Effector memory CD4-positive, alpha-beta T cell (primary cell): ENCODE measurements at regions not wholly inside any gene's neighbourhood (a gene's known extent, or its start where the extent isn't known, plus 50 kb on each side); places are given as distances from the start of the nearest gene placed in this dataset.

Experiments used
- DNase-seq, 3 donors: peaks; one replicate each; pipeline ENCODE4 v3.0.0-alpha.2; 2020
- H3K27ac ChIP-seq: 2 replicates; pipeline ENCODE4 v1.7.0; 2013; ENCODE audit warnings: mild to moderate bottlenecking, low read length, moderate library complexity; ENCODE audit not compliant: insufficient read depth, poor library complexity, severe bottlenecking
- H3K27me3 ChIP-seq: replicated peaks from 2 replicates; pipeline ENCODE4 v1.7.0; 2013; ENCODE audit warnings: mild to moderate bottlenecking, low read length; ENCODE audit not compliant: insufficient read depth, control insufficient read depth, poor library complexity, severe bottlenecking
- H3K36me3 ChIP-seq: 2 replicates; pipeline ENCODE4 v1.7.0; 2013; ENCODE audit warnings: mild to moderate bottlenecking, low read length, moderate library complexity; ENCODE audit not compliant: control insufficient read depth, insufficient read depth
- H3K4me1 ChIP-seq: 2 replicates; pipeline ENCODE4 v1.7.0; 2013; ENCODE audit warnings: low read length, mild to moderate bottlenecking; ENCODE audit not compliant: control insufficient read depth, insufficient read depth, poor library complexity, severe bottlenecking
- H3K4me3 ChIP-seq: 2 replicates; pipeline ENCODE4 v1.7.0; 2013; ENCODE audit warnings: low read length, low read depth, mild to moderate bottlenecking; ENCODE audit not compliant: insufficient read depth, poor library complexity, severe bottlenecking
- H3K9me3 ChIP-seq: 2 replicates; pipeline ENCODE4 v1.7.0; 2013; ENCODE audit warnings: mild to moderate bottlenecking, low read length, moderate library complexity; ENCODE audit not compliant: control insufficient read depth

GRCh38 chr6:121759370-121759769 lies 323.9 kb downstream of the GJA1 start:
- no peaks in the 10 kb centered on the region for H3K27me3 ChIP-seq
- DNase-seq, result no peak
- no peaks in the 10 kb centered on the region for H3K36me3 ChIP-seq
- no peaks in the 10 kb centered on the region for H3K4me1 ChIP-seq
- H3K4me3 ChIP-seq, result no peak overlapping the region
- no peak overlapping the region for H3K27ac ChIP-seq
- H3K9me3 ChIP-seq, result no peaks in the 10 kb centered on the region

GRCh38 chr6:121760191-121760590 lies 324.7 kb downstream of the GJA1 start:
- Histone ChIP-seq H3K9me3 (no peaks in the 10 kb centered on the region), H3K36me3 (no peaks in the 10 kb centered on the region), H3K27me3 (no peaks in the 10 kb centered on the region), H3K27ac (no peak overlapping the region), H3K4me1 (no peaks in the 10 kb centered on the region), H3K4me3 (no peak overlapping the region)
- DNase-seq, result no peak

- H3K9me3 ChIP-seq, result no peaks in the 10 kb centered on the region
- H3K4me1 ChIP-seq, result no peaks in the 10 kb centered on the region
- H3K36me3 ChIP-seq, result no peaks in the 10 kb centered on the region
- no peak for DNase-seq
- H3K4me3 ChIP-seq, result no peak overlapping the region
- no peaks in the 10 kb centered on the region for H3K27me3 ChIP-seq
- no peak overlapping the region for H3K27ac ChIP-seq
Measured at GRCh38 chr6:121760745-121761144, 325.3 kb downstream of the GJA1 start.

GRCh38 chr6:121764493-121764892 lies 329.0 kb downstream of the GJA1 start:
- Histone ChIP-seq H3K9me3 (no peaks in the 10 kb centered on the region), H3K4me1 (no peaks in the 10 kb centered on the region), H3K4me3 (no peak overlapping the region), H3K27ac (no peak overlapping the region), H3K27me3 (no peaks in the 10 kb centered on the region), H3K36me3 (no peaks in the 10 kb centered on the region)
- no peak for DNase-seq

DNA sequence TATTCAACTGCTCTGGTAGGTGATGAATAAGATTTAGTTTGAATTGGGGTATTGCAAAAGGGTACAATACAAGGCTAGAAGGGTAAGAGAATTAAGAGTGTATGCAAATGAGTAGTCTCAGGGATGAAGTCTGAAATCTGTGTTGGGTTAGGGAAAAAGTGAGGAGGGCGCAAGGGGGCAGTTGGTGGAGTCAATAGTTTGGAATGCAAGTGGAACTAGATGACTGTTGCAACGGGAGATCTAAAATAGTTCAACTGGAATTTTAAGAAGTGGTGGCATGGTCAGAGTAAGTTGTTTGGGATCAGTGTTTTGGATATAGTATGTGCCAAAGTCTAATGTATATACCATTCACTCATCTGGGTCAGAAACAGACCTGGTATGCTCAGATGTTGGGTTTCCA lies 329.6 kb downstream of the GJA1 start:
- no peak overlapping the region for H3K4me3 ChIP-seq
- no peaks in the 10 kb centered on the region for H3K4me1 ChIP-seq
- no peak overlapping the region for H3K27ac ChIP-seq
- no peaks in the 10 kb centered on the region for H3K27me3 ChIP-seq
- no peaks in the 10 kb centered on the region for H3K36me3 ChIP-seq
- no peaks in the 10 kb centered on the region for H3K9me3 ChIP-seq
- DNase-seq, result no peak

GRCh38 chr6:121767211-121767610 lies 331.8 kb downstream of the GJA1 start:
- Histone ChIP-seq H3K27ac (no peak overlapping the region), H3K4me1 (no peaks in the 10 kb centered on the region), H3K36me3 (no peaks in the 10 kb centered on the region), H3K4me3 (no peak overlapping the region), H3K9me3 (no peaks in the 10 kb centered on the region), H3K27me3 (no peaks in the 10 kb centered on the region)
- DNase-seq, result no peak

DNA sequence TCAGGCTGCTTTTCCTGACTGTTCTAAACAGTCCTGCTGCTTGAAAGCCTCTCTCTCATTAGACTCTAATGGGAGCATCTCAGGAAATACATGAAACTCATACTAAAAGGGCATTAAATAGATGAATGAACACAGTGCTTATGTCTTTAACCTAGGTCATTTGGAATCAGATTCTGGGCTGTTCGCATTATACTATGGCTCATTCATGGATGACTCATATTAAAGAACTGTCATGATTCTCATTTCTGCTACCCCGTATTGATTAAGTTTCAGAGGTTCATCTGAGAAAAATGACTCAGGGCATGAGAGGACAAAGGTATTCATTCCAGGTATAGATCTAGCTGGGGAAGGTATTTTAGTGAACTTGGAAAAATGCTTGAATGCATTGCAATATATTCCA lies 335.5 kb downstream of the GJA1 start:
- no peaks in the 10 kb centered on the region for H3K36me3 ChIP-seq
- no peaks in the 10 kb centered on the region for H3K4me1 ChIP-seq
- no peaks in the 10 kb centered on the region for H3K27me3 ChIP-seq
- no peak overlapping the region for H3K27ac ChIP-seq
- H3K9me3 ChIP-seq, result no peaks in the 10 kb centered on the region
- no peak overlapping the region for H3K4me3 ChIP-seq
- no peak for DNase-seq

DNA sequence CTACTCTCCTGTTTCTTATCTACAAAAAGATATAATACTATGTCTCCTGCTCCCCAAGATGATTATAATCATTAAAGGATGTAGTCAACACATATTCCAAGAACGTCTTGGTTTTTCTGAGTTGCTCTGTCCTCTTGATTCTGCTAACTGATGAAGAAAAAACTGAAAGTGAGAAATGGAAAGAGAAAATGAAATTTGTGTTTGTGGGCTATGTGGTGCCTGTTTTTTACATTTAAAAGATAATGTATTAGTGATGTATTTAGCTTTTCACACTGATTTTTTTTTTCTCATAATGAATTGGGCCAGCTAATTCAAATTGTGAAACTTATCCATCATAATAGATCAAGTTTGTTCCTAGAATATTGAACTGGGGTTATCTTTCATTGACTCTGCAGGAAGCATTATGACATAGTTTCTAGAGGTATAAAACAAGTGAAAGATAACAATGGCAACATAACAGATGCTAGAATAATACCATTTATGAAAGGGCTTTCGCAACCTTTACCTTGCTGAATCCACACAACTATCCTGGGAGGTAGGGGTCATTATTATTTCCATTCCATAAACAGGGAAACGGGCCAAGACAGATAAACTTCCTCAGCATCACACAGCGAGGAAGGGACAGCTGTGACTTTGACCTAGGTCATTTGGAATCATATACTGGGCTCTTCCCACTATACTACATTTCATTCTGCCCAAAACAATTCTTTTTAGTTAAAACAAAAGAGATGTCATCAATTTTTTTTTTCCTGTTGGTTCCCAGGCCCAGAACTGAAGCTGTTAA lies 336.7 kb downstream of the GJA1 start:
- no peak overlapping the region for H3K4me3 ChIP-seq
- no peaks in the 10 kb centered on the region for H3K4me1 ChIP-seq
- H3K27me3 ChIP-seq, result no peaks in the 10 kb centered on the region
- H3K36me3 ChIP-seq, result no peaks in the 10 kb centered on the region
- H3K27ac ChIP-seq, result no peak overlapping the region
- no peak for DNase-seq
- no peaks in the 10 kb centered on the region for H3K9me3 ChIP-seq

GRCh38 chr6:121776054-121776453 lies 340.6 kb downstream of the GJA1 start:
- no peaks in the 10 kb centered on the region for H3K9me3 ChIP-seq
- H3K27me3 ChIP-seq, result no peaks in the 10 kb centered on the region
- DNase-seq, result no peak
- no peaks in the 10 kb centered on the region for H3K4me1 ChIP-seq
- H3K27ac ChIP-seq, result no peak overlapping the region
- H3K36me3 ChIP-seq, result no peaks in the 10 kb centered on the region
- no peak overlapping the region for H3K4me3 ChIP-seq

- Histone ChIP-seq H3K27ac (no peak overlapping the region), H3K27me3 (no peaks in the 10 kb centered on the region)
- DNase-seq, result no peak
Measured at GRCh38 chr6:121780325-121781321, 345.2 kb downstream of the GJA1 start.

More at GRCh38 chr6:121780325-121781321, 345.2 kb downstream of the GJA1 start:
- no peaks in the 10 kb centered on the region for H3K4me1 ChIP-seq
- no peaks in the 10 kb centered on the region for H3K36me3 ChIP-seq
- no peaks in the 10 kb centered on the region for H3K9me3 ChIP-seq
- no peak overlapping the region for H3K4me3 ChIP-seq
